Activated B cell treated with CpG ODN at 0.5 μM for 24 hours (primary cell): ENCODE measurements at regions not wholly inside any gene's neighbourhood (a gene's known extent, or its start where the extent isn't known, plus 50 kb on each side); places are given as distances from the start of the nearest gene placed in this dataset.

Experiments used
- ATAC-seq: fragments of 200-7000 bp; cut with Tn5 transposase; one replicate; pipeline ENCODE4 v1.10.0; 2021; ENCODE audit warnings: low read depth, mild to moderate bottlenecking, moderate library complexity
- CTCF ChIA-PET: fragments of 350-600 bp; sonication (Branson Sonifier 250); formaldehyde crosslinking; loops from one replicate; lab custom pipeline; 2021; ENCODE audit warnings: antibody characterized with exemption; lab: Charles Lee
- POLR2A ChIA-PET: fragments of 350-600 bp; sonication (Branson Sonifier 250); formaldehyde crosslinking; loops from one replicate; lab custom pipeline; 2021; ENCODE audit warnings: antibody characterized with exemption; lab: Charles Lee
- DNase-seq: peaks from one replicate; pipeline ENCODE4 v3.0.0; 2022
- H3K27ac Mint-ChIP-seq: one replicate; pipeline ENCODE4 v1.8.0; 2020; ENCODE audit warnings: mixed read lengths
- H3K27me3 Mint-ChIP-seq: one replicate; pipeline ENCODE4 v1.8.0; 2021; ENCODE audit warnings: mixed read lengths
- H3K36me3 Mint-ChIP-seq: one replicate; pipeline ENCODE4 v1.8.0; 2021; ENCODE audit warnings: low read depth, mixed read lengths
- H3K4me1 Mint-ChIP-seq: one replicate; pipeline ENCODE4 v1.8.0; 2021; ENCODE audit warnings: mixed read lengths
- H3K4me3 Mint-ChIP-seq: one replicate; pipeline ENCODE4 v1.8.0; 2020; ENCODE audit warnings: mild to moderate bottlenecking, mixed read lengths
- H3K9me3 Mint-ChIP-seq: one replicate; pipeline ENCODE4 v1.8.0; 2020; ENCODE audit warnings: mixed read lengths
- intact Hi-C: fragments of 100-400 bp; cut with micrococcal nuclease; formaldehyde crosslinking; loops from one replicate; pipeline ENCODE4 v1.15.1; 2024
- TF ChIP-seq, protein P1 (sequence below): fragments of 200-600 bp; IDR thresholded peaks from one replicate; pipeline ENCODE4 v1.8.0; 2022; ENCODE audit warnings: antibody characterized with exemption, mild to moderate bottlenecking

DNA sequence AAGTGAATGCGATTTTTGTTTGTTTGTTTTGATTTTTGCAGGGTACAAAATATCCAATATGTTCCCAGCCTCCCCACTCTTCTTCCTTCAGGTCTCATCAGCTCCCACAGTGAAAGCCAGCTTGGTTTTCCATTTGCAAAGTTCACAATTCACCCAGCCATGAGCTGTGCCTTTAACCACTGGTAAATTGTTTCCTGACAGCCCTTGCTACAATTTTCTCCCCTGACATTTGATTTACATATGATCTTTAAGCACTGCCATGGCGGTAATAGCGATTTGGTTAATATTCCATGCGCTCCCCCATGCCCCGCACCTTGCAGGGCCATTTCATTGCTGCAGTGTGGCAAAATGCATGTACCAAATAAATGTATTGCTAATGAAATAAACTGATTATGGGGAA lies 385.9 kb downstream of the MIAT start:
- Mint-ChIP-seq H3K9me3 (no peaks in the 10 kb centered on the region), H3K4me1 (no peaks in the 10 kb centered on the region), H3K27me3 (peaks cover 2% of the 10 kb centered on the region), H3K27ac (no peak overlapping the region), H3K36me3 (no peaks in the 10 kb centered on the region), H3K4me3 (no peak overlapping the region)
- CTCF ChIA-PET = no interaction called here
- DNase-seq (no peak), ATAC-seq (no peak)
- POLR2A ChIA-PET = no interaction called here
- TF ChIP-seq, protein P1, sequence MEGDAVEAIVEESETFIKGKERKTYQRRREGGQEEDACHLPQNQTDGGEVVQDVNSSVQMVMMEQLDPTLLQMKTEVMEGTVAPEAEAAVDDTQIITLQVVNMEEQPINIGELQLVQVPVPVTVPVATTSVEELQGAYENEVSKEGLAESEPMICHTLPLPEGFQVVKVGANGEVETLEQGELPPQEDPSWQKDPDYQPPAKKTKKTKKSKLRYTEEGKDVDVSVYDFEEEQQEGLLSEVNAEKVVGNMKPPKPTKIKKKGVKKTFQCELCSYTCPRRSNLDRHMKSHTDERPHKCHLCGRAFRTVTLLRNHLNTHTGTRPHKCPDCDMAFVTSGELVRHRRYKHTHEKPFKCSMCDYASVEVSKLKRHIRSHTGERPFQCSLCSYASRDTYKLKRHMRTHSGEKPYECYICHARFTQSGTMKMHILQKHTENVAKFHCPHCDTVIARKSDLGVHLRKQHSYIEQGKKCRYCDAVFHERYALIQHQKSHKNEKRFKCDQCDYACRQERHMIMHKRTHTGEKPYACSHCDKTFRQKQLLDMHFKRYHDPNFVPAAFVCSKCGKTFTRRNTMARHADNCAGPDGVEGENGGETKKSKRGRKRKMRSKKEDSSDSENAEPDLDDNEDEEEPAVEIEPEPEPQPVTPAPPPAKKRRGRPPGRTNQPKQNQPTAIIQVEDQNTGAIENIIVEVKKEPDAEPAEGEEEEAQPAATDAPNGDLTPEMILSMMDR = no peak
- intact Hi-C loops = no loop called here

DNA sequence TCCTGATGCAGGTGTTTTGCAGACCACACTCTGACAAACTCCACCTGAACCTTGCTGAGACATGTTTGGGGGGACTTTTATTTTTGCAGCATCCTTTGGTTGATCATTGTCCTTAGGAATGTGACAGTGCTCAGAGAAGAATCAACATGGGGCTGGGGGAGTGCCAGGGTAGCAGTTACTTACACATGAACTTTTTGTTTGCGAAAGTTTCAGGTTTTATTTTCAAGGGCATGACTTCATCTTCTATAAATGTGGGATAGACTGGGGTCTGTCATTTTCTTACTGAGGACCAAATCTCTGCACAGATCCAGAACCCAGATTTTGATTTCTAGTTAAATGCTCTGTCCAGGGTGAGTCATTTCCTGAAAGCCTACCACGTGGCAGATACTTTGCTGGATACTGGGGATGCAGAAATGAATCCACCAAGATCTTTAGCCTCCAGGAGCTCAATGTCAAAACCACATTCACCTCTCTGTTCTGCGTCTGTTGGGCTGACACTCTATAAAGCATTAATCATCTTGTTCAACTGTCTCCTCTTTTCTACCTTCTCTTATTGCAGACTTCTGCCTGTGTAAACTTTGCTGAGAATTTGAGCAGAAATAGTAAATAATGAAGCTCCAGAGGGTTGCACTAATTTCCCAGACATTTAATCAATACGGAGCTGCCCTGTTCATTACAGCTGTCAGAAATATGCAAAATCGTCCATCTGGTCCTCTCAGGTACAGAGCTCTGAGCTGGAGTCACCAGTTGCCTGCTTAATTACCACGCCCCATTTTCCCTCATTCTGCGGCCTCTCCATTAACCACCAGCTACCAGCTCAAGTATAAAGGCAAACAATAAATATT lies 387.9 kb downstream of the MIAT start:
- Mint-ChIP-seq H3K4me1 (no peaks in the 10 kb centered on the region), H3K36me3 (no peaks in the 10 kb centered on the region), H3K9me3 (no peaks in the 10 kb centered on the region), H3K27me3 (peaks cover 6% of the 10 kb centered on the region), H3K4me3 (no peak overlapping the region), H3K27ac (no peak overlapping the region)
- intact Hi-C loops = no loop called here
- ChIA-PET POLR2A (no interaction called here), CTCF (no interaction called here)
- ATAC-seq = no peak
- TF ChIP-seq, protein P1 = no peak
- DNase-seq = no peak

DNA sequence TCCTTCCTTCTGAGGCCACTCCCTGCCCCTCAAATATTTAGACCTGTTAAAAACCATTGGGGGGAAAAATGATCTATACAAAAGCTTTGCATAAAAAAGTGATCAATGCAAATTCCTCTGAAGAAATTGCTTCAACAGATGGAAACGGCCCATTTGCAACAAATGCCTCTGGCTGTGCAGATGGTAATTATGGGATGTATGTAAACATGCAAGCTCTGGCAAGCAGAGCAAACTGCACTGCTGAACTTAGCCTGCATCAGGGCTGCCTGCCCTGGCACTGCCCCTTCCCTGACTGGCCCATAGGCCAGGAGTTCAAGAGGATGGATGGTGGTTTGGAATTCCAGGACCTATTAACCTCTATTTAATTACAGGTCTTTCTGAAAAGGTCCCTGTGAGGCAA lies 388.7 kb downstream of the MIAT start:
- ChIA-PET POLR2A (no interaction called here), CTCF (no interaction called here)
- H3K27ac Mint-ChIP-seq = no peak overlapping the region
- ATAC-seq = no peak
- peaks cover 10% of the 10 kb centered on the region for H3K27me3 Mint-ChIP-seq
- H3K4me1 Mint-ChIP-seq = no peaks in the 10 kb centered on the region
- no peak for DNase-seq
- H3K4me3 Mint-ChIP-seq = no peak overlapping the region
- no peaks in the 10 kb centered on the region for H3K36me3 Mint-ChIP-seq
- TF ChIP-seq, protein P1 = no peak
- no peaks in the 10 kb centered on the region for H3K9me3 Mint-ChIP-seq
- intact Hi-C loops = no loop called here

DNA sequence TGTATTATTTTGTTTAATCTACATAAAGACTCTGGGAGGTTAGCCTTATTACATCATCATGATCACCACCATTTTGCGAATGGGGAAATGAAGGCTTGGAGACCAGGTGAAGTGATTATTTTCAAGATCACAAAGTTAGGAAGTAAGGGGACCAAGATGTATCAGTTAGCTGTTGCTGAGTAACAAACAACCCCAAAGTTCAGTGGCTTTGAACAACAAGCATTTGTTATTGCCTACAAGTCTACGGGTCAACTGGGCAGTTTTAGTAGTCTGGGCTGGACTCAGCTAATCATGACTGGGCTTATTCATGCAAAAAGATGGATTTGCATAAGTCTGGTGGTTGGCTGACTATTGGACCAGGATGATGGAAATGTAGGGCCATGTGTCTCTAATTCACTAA lies 389.2 kb downstream of the MIAT start:
- Mint-ChIP-seq H3K36me3 (no peaks in the 10 kb centered on the region), H3K27me3 (peaks cover 10% of the 10 kb centered on the region), H3K9me3 (no peaks in the 10 kb centered on the region), H3K4me1 (no peaks in the 10 kb centered on the region), H3K4me3 (no peak overlapping the region), H3K27ac (no peak overlapping the region)
- ChIA-PET CTCF (no interaction called here), POLR2A (no interaction called here)
- DNase-seq = no peak
- ATAC-seq = no peak
- intact Hi-C loops = no loop called here
- TF ChIP-seq, protein P1 = no peak

DNA sequence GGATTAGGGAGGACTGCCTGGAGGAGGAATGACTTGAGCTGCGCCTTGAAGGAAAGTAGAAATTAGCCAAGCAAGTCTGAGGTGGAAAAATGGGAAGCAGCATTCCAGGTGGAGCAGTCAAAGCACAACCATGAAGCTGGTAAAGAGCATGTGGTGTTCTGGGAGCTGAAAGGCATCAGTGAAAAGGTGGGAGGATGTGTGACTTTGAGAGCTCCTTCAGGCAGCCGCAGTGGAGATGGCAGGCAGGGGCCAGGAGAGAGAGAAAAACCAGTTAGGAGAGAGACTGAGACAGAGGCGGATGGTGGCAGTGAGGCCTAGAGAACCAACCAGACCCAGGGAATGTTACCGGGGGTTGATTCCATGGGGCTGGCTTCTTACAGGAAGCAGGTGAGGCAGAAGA lies 393.4 kb downstream of the MIAT start:
- Mint-ChIP-seq H3K36me3 (no peaks in the 10 kb centered on the region), H3K4me1 (no peaks in the 10 kb centered on the region), H3K4me3 (no peak overlapping the region), H3K27ac (no peak overlapping the region), H3K27me3 (peaks cover 10% of the 10 kb centered on the region), H3K9me3 (no peaks in the 10 kb centered on the region)
- DNase-seq = no peak
- TF ChIP-seq, protein P1 = no peak
- POLR2A ChIA-PET = no interaction called here
- intact Hi-C loops = no loop called here
- no peak for ATAC-seq
- CTCF ChIA-PET = no interaction called here
